Left forelimb (tissue), 1 donor: ENCODE measurements at regions not wholly inside any gene's neighbourhood (a gene's known extent, or its start where the extent isn't known, plus 50 kb on each side); places are given as distances from the start of the nearest gene placed in this dataset.
"Not testable (repeated sequence)": the region's sequence is repeated elsewhere in the genome, so short reads cannot be mapped to it uniquely, and the experiment has no call there.

Experiments used
- DNase-seq: peaks from one replicate; pipeline ENCODE4 v3.0.0-alpha.2; 2018; ENCODE audit warnings: low spot score

- no peak for DNase-seq
Observed at GRCh38 chr5:67639976-67640375, 443.4 kb upstream of the CD180 start.

GRCh38 chr5:67639313-67639712 lies 442.7 kb upstream of the CD180 start:
- DNase-seq: no peak

- no peak for DNase-seq
Observed at GRCh38 chr5:67636850-67637524, 440.4 kb upstream of the CD180 start.

- DNase-seq: no peak
Observed at GRCh38 chr5:67636091-67636490, 439.5 kb upstream of the CD180 start.

- not testable (repeated sequence) for DNase-seq
Observed at GRCh38 chr5:67627079-67627478, 430.5 kb upstream of the CD180 start.

- no peak for DNase-seq
Observed at GRCh38 chr5:67623078-67623477, 426.5 kb upstream of the CD180 start.

GRCh38 chr5:67620424-67621397 lies 424.1 kb upstream of the CD180 start:
- DNase-seq: no peak

- DNase-seq: no peak
Observed at GRCh38 chr5:67619636-67620035, 423.0 kb upstream of the CD180 start.

- no peak for DNase-seq
Observed at GRCh38 chr5:67619235-67619634, 422.6 kb upstream of the CD180 start.

GRCh38 chr5:67617051-67617450 lies 420.5 kb upstream of the CD180 start:
- DNase-seq: no peak

- DNase-seq: no peak
Observed at GRCh38 chr5:67612961-67613360, 416.4 kb upstream of the CD180 start.

GRCh38 chr5:67610186-67610912 lies 413.8 kb upstream of the CD180 start:
- DNase-seq: no peak

GRCh38 chr5:67607958-67608357 lies 411.4 kb upstream of the CD180 start:
- DNase-seq: no peak

- no peak for DNase-seq
Observed at GRCh38 chr5:67606586-67606947, 410.0 kb upstream of the CD180 start.

- DNase-seq: no peak
Observed at GRCh38 chr5:67605730-67606585, 409.4 kb upstream of the CD180 start.

- DNase-seq: no peak
Observed at GRCh38 chr5:67591491-67591890, 394.9 kb upstream of the CD180 start.

- no peak for DNase-seq
Observed at GRCh38 chr5:67588389-67588788, 391.8 kb upstream of the CD180 start.

GRCh38 chr5:67581203-67581602 lies 384.6 kb upstream of the CD180 start:
- DNase-seq: no peak

GRCh38 chr5:67578011-67578410 lies 381.4 kb upstream of the CD180 start:
- DNase-seq: no peak

GRCh38 chr5:67577424-67577823 lies 380.8 kb upstream of the CD180 start:
- DNase-seq: no peak

GRCh38 chr5:67576112-67576511 lies 379.5 kb upstream of the CD180 start:
- DNase-seq: no peak

- DNase-seq: no peak
Observed at GRCh38 chr5:67575087-67575486, 378.5 kb upstream of the CD180 start.
